ENCODE measurements at regions not wholly inside any gene's neighbourhood (a gene's known extent, or its start where the extent isn't known, plus 50 kb on each side); places are given as distances from the start of the nearest gene placed in this dataset.

DNA sequence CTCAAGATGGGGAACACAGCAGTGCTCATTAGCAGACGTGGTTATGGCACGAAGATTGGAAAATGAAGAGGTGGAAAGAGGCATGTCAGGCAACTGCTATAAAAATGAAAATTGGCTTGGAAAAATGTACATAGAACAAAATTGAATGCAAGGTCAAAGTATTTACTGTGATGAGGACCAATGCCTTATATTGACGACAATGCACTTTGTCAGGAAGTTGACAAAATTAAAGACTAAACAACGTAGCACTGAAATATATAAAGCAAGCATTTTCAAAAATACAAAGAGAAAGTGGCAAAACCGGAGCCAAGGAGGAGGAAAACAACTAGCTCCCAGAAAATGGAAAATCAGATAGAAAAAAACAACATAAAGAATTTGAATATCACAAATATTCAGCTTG, 113.7 kb upstream of the SGCG start:
- TF ChIP-seq TAF1 (IDR thresholded peaks at IDR 0.05; ENCODE audit: borderline replicate concordance, low read depth, low read length), result no peak
- no peak for TF ChIP-seq POLR2AphosphoS5 (IDR thresholded peaks at IDR 0.05; ENCODE audit: low read depth, low read length)

All from SK-N-SH (cell line).